Upper lobe of left lung (tissue), 4 donors: ENCODE measurements at regions not wholly inside any gene's neighbourhood (a gene's known extent, or its start where the extent isn't known, plus 50 kb on each side); places are given as distances from the start of the nearest gene placed in this dataset.

Experiments
- POLR2A ChIP-seq, 4 donors: fragments of 450-650 bp; IDR thresholded peaks; one replicate each; pipeline ENCODE4 v1.5.1; 2016 to 2017; ENCODE audit warnings: antibody characterized with exemption in 4 of 4, mild to moderate bottlenecking in 2 of 4
- TF ChIP-seq, protein P1 (sequence below), 6 experiments: fragments of 450-650 bp in 4 of 6; fragments of 200-600 bp in 2 of 6; sonication (generic) in 2 of 6; IDR thresholded peaks; one replicate each; pipeline ENCODE4 v1.5.1; 2016 to 2019; ENCODE audit warnings: antibody characterized with exemption in 6 of 6

DNA sequence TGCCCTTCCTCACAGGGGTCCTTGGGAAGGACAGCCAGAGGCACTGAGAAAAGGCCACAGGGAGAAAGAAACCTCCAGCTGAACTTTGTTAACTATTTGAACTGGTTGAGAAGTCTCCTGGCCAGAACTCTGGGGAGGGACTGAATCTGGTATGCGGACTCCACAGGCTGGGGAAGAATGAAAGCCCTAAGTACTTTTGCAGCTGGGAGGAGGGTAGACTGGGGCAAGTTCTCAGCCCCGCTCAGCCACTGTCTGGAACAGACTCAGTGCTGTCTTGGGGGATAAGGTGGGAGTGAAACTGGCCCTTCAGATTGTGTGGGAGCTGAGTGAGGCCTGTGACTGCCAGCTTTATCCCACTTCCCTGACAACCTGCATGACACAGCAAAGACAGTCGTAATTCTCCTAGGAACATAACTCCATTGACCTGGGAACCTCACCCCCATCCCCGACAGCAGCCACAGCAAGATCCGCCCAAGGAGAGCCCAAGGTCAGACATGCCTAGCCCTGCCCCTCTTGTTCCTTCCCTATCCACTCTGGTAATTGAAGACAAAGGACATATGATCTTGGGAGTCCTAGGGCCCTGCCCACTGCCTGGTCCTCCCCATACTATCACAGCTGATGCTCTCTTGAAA, 475.1 kb upstream of the CNTN5 start:
- TF ChIP-seq POLR2A (IDR thresholded peaks at IDR 0.05) = no peak
- TF ChIP-seq, protein P1, sequence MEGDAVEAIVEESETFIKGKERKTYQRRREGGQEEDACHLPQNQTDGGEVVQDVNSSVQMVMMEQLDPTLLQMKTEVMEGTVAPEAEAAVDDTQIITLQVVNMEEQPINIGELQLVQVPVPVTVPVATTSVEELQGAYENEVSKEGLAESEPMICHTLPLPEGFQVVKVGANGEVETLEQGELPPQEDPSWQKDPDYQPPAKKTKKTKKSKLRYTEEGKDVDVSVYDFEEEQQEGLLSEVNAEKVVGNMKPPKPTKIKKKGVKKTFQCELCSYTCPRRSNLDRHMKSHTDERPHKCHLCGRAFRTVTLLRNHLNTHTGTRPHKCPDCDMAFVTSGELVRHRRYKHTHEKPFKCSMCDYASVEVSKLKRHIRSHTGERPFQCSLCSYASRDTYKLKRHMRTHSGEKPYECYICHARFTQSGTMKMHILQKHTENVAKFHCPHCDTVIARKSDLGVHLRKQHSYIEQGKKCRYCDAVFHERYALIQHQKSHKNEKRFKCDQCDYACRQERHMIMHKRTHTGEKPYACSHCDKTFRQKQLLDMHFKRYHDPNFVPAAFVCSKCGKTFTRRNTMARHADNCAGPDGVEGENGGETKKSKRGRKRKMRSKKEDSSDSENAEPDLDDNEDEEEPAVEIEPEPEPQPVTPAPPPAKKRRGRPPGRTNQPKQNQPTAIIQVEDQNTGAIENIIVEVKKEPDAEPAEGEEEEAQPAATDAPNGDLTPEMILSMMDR (IDR thresholded peaks at IDR 0.05) = no peak
